ENCODE measurements at regions not wholly inside any gene's neighbourhood (a gene's known extent, or its start where the extent isn't known, plus 50 kb on each side); places are given as distances from the start of the nearest gene placed in this dataset.

GRCh38 chr5:156155598-156155997, 171.4 kb upstream of the SGCD start (continued):
- TF ChIP-seq HSF4 (CRISPR knock-in tag; IDR thresholded peaks at IDR 0.05; ENCODE audit: borderline replicate concordance) (no peak), BMI1 (IDR thresholded peaks at IDR 0.05; ENCODE audit: low read length) (no peak), MXI1 (IDR thresholded peaks at IDR 0.05; ENCODE audit: low read depth, low read length) (no peak), ARID2 (IDR thresholded peaks at IDR 0.05) (no peak), SP2 (IDR thresholded peaks at IDR 0.05; ENCODE audit: extremely low read depth, low read depth, low read length, poor library complexity, severe bottlenecking) (no peak), ZNF668 (CRISPR knock-in tag; IDR thresholded peaks at IDR 0.05) (no peak)

- FAIRE-seq = no peak
- POLR2A ChIA-PET = no interaction called here
- TF ChIP-seq SNAPC5 (CRISPR knock-in tag; IDR thresholded peaks at IDR 0.05) = no peak
- no peak for TF ChIP-seq RBM17 (IDR thresholded peaks at IDR 0.05; ENCODE audit: borderline replicate concordance, low read depth, low read length)
- no peak for TF ChIP-seq THRAP3 (IDR thresholded peaks at IDR 0.05; ENCODE audit: borderline replicate concordance)
- no peak for TF ChIP-seq ESRRB (CRISPR knock-in tag; IDR thresholded peaks at IDR 0.05; ENCODE audit: borderline replicate concordance)
- TF ChIP-seq SP1 (CRISPR knock-in tag; IDR thresholded peaks at IDR 0.05) = no peak
- no peak for TF ChIP-seq TEAD2 (tag; IDR thresholded peaks at IDR 0.05)
- no peak for TF ChIP-seq ZHX1 (conservative IDR thresholded peaks at IDR 0.05; ENCODE audit: low read length)
- TF ChIP-seq GTF3C2 (IDR thresholded peaks at IDR 0.05; ENCODE audit: borderline replicate concordance, extremely low read depth, insufficient read length) = no peak
- TF ChIP-seq SOX6 (IDR thresholded peaks at IDR 0.05) = no peak
- TF ChIP-seq MYNN (IDR thresholded peaks at IDR 0.05) = no peak
- no peak for TF ChIP-seq MYNN (CRISPR knock-in tag; IDR thresholded peaks at IDR 0.05)
- no peak for TF ChIP-seq ELF4 (CRISPR knock-in tag; IDR thresholded peaks at IDR 0.05)
- no peak for TF ChIP-seq NFE2 (IDR thresholded peaks at IDR 0.05; ENCODE audit: low read depth)
- TF ChIP-seq TEAD1 (CRISPR knock-in tag; IDR thresholded peaks at IDR 0.05) = no peak
Observed at GRCh38 chr5:156164306-156164705, 162.7 kb upstream of the SGCD start.

More at GRCh38 chr5:156164306-156164705, 162.7 kb upstream of the SGCD start:
- H3K4me2 ChIP-seq (ENCODE audit: insufficient read depth, low read length) = no peak overlapping the region
- CTCF ChIA-PET (ENCODE audit: low intra/inter-chr PET ratio) = no interaction called here
- intact Hi-C loops (cut with micrococcal nuclease) = no loop called here
- no peaks in the 10 kb centered on the region for H3K9me1 ChIP-seq (ENCODE audit: control insufficient read depth, insufficient read depth, low read length)
- H3K9me3 ChIP-seq (replicated peaks; ENCODE audit: control insufficient read depth, insufficient read depth, low read depth, low read length) = no peaks in the 10 kb centered on the region
- WGBS (ENCODE audit: insufficient coverage, low coverage, missing lambda C conversion rate) = 0% methylated on average over 2 of the region's 2 CpGs
- in situ Hi-C loops (cut with MboI) = no loop called here
- no peaks in the 10 kb centered on the region for H3K27me3 ChIP-seq (ENCODE audit: control insufficient read depth in 2 of 2, insufficient read depth in 2 of 2, low read length in 2 of 2)
- H2AFZ ChIP-seq (ENCODE audit: low read depth, low read length) = no peak overlapping the region
- H4K20me1 ChIP-seq (replicated peaks; ENCODE audit: control insufficient read depth, insufficient read depth, low read length) = no peaks in the 10 kb centered on the region
- H3K27ac ChIP-seq (ENCODE audit: extremely low read depth, low read depth, low read length) = no peak overlapping the region
- no peak for DNase-seq (ENCODE audit: extremely low read depth in 1 of 4, low spot score in 3 of 4)
- no peaks in the 10 kb centered on the region for H3K36me3 ChIP-seq (ENCODE audit: control insufficient read depth, insufficient read depth, low read length)
- no peaks in the 10 kb centered on the region for H3K4me1 ChIP-seq (replicated peaks in 1 of 2; ENCODE audit: control insufficient read depth in 2 of 2, insufficient read depth in 2 of 2, low read length in 2 of 2)
- no peak for ATAC-seq
- no peak overlapping the region for H3K9ac ChIP-seq (ENCODE audit: insufficient read depth in 1 of 2, low read depth in 2 of 2, low read length in 2 of 2)
- H3K79me2 ChIP-seq (ENCODE audit: control insufficient read depth, insufficient read depth, low read length) = no peaks in the 10 kb centered on the region
- no TSS peak for BruUV-seq (replicated peaks)
- H3K4me3 ChIP-seq = no peak overlapping the region
